OCI-LY1 (cell line): ENCODE measurements at regions not wholly inside any gene's neighbourhood (a gene's known extent, or its start where the extent isn't known, plus 50 kb on each side); places are given as distances from the start of the nearest gene placed in this dataset.

Experiments
- EZH2 ChIP-seq: fragments of 200-600 bp; sonication (generic), shearing (Covaris generic); IDR thresholded peaks from 2 replicates; pipeline ENCODE4 v1.8.0; 2017; ENCODE audit warnings: borderline replicate concordance, mixed run types, mild to moderate bottlenecking, antibody characterized with exemption, low read length, moderate library complexity, mixed read lengths
- TF ChIP-seq, protein P1 (sequence below): fragments of 200-600 bp; sonication (generic), shearing (Covaris generic); IDR thresholded peaks from 2 replicates; pipeline ENCODE4 v1.5.1; 2017; ENCODE audit warnings: mild to moderate bottlenecking, antibody characterized with exemption, low read length, moderate library complexity, mixed read lengths

DNA sequence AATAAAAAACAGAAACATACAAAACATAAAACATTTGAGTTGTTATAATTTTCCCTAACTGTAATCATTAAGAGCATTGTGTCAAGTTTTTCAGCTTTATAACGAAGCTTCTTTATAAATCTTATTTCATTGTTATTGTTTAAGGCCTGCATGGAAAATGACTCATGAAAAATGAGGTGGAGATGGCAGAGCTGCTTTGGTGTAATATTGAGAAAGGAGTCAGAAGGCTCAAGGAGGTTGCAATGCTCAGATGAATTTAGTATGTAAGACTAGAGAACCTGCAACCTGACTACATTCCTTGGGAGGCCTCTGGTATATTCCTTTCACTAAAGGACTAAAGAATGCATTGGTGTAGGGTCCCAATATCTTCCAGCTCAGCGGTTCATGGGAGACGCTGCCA lies 61.5 kb downstream of the TMEM30B start:
- TF ChIP-seq EZH2 = no peak
- TF ChIP-seq, protein P1, sequence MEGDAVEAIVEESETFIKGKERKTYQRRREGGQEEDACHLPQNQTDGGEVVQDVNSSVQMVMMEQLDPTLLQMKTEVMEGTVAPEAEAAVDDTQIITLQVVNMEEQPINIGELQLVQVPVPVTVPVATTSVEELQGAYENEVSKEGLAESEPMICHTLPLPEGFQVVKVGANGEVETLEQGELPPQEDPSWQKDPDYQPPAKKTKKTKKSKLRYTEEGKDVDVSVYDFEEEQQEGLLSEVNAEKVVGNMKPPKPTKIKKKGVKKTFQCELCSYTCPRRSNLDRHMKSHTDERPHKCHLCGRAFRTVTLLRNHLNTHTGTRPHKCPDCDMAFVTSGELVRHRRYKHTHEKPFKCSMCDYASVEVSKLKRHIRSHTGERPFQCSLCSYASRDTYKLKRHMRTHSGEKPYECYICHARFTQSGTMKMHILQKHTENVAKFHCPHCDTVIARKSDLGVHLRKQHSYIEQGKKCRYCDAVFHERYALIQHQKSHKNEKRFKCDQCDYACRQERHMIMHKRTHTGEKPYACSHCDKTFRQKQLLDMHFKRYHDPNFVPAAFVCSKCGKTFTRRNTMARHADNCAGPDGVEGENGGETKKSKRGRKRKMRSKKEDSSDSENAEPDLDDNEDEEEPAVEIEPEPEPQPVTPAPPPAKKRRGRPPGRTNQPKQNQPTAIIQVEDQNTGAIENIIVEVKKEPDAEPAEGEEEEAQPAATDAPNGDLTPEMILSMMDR = no peak
